HG03378 (cell line): ENCODE measurements at regions not wholly inside any gene's neighbourhood (a gene's known extent, or its start where the extent isn't known, plus 50 kb on each side); places are given as distances from the start of the nearest gene placed in this dataset.
"Not testable (repeated sequence)": the region's sequence is repeated elsewhere in the genome, so short reads cannot be mapped to it uniquely, and the experiment has no call there.

Experiments used
- ATAC-seq: cut with Tn5 transposase; IDR thresholded peaks from one replicate; pipeline ENCODE4 v1.9.1; 2021; ENCODE audit warnings: mild to moderate bottlenecking, moderate library complexity; ENCODE audit not compliant: unreplicated experiment

- ATAC-seq = no peak
Measured at GRCh38 chr9:10818206-10818605, 205.4 kb upstream of the PTPRD start.

- ATAC-seq = no peak
Measured at GRCh38 chr9:10835791-10836463, 223.1 kb upstream of the PTPRD start.

- ATAC-seq = no peak
Measured at GRCh38 chr9:10843151-10843550, 230.3 kb upstream of the PTPRD start.

- ATAC-seq = no peak
Measured at GRCh38 chr9:10855847-10856246, 243.0 kb upstream of the PTPRD start.

GRCh38 chr9:10858817-10859216 lies 246.0 kb upstream of the PTPRD start:
- no peak for ATAC-seq

- no peak for ATAC-seq
Measured at GRCh38 chr9:10863476-10863875, 250.7 kb upstream of the PTPRD start.

GRCh38 chr9:10867194-10867593 lies 254.4 kb upstream of the PTPRD start:
- no peak for ATAC-seq

GRCh38 chr9:10869687-10870086 lies 256.9 kb upstream of the PTPRD start:
- ATAC-seq = no peak

- no peak for ATAC-seq
Measured at GRCh38 chr9:10873999-10874398, 261.2 kb upstream of the PTPRD start.

- no peak for ATAC-seq
Measured at GRCh38 chr9:10875752-10876151, 262.9 kb upstream of the PTPRD start.

- no peak for ATAC-seq
Measured at GRCh38 chr9:10876333-10876732, 263.5 kb upstream of the PTPRD start.

- ATAC-seq = not testable (repeated sequence)
Measured at GRCh38 chr9:10890266-10890665, 277.5 kb upstream of the PTPRD start.

GRCh38 chr9:10899509-10899908 lies 286.7 kb upstream of the PTPRD start:
- no peak for ATAC-seq

GRCh38 chr9:10903969-10904368 lies 291.2 kb upstream of the PTPRD start:
- ATAC-seq = no peak

- ATAC-seq = no peak
Measured at GRCh38 chr9:10910779-10911178, 298.0 kb upstream of the PTPRD start.

GRCh38 chr9:10911373-10911772 lies 298.6 kb upstream of the PTPRD start:
- ATAC-seq = no peak

- ATAC-seq = no peak
Measured at GRCh38 chr9:10917001-10917400, 304.2 kb upstream of the PTPRD start.

GRCh38 chr9:10921671-10922070 lies 308.9 kb upstream of the PTPRD start:
- no peak for ATAC-seq

GRCh38 chr9:10925896-10926295 lies 313.1 kb upstream of the PTPRD start:
- no peak for ATAC-seq

GRCh38 chr9:10928372-10928771 lies 315.6 kb upstream of the PTPRD start:
- no peak for ATAC-seq

GRCh38 chr9:10930081-10930480 lies 317.3 kb upstream of the PTPRD start:
- ATAC-seq = no peak

- ATAC-seq = no peak
Measured at GRCh38 chr9:10946676-10947410, 334.0 kb upstream of the PTPRD start.

- no peak for ATAC-seq
Measured at GRCh38 chr9:10957878-10958277, 345.1 kb upstream of the PTPRD start.
